ENCODE measurements at regions not wholly inside any gene's neighbourhood (a gene's known extent, or its start where the extent isn't known, plus 50 kb on each side); places are given as distances from the start of the nearest gene placed in this dataset.

GRCh38 chr21:36239585-36239984 lies 80.4 kb upstream of the MORC3 start:
- no peaks in the 10 kb centered on the region for H3K4me1 ChIP-seq (ENCODE audit: control insufficient read depth in 1 of 2, insufficient read depth in 2 of 2, low read length in 2 of 2)
- no peak overlapping the region for H3K4me3 Mint-ChIP-seq

GRCh38 chr21:36241717-36242116 lies 78.3 kb upstream of the MORC3 start:
- peaks cover 0 to 2% (median 0%) of the 10 kb centered on the region in 3 donors for H3K27me3 Mint-ChIP-seq (ENCODE audit: low read depth in 3 of 3)
- no peaks in the 10 kb centered on the region for H3K79me2 ChIP-seq (ENCODE audit: insufficient read depth, low read length)
- no peaks in the 10 kb centered on the region for H3K9me3 Mint-ChIP-seq
- H3K4me3 Mint-ChIP-seq, result no peak overlapping the region
- intact Hi-C loops (cut with micrococcal nuclease), result no loop called here
- H3K4me1 ChIP-seq (ENCODE audit: control insufficient read depth in 1 of 2, insufficient read depth in 2 of 2, low read length in 2 of 2), result no peaks in the 10 kb centered on the region
- H3K36me3 ChIP-seq (replicated peaks in 1 of 2; ENCODE audit: control insufficient read depth in 1 of 2, insufficient read depth in 2 of 2, low read length in 2 of 2), result peaks cover 73 to 92% of the 10 kb centered on the region in 2 donors
- no peaks in the 10 kb centered on the region for H3K9me3 ChIP-seq (replicated peaks in 1 of 2; ENCODE audit: control insufficient read depth in 1 of 2, insufficient read depth in 1 of 2, low read length in 2 of 2)
- no peak for TF ChIP-seq CTCF (IDR thresholded peaks at IDR 0.05)
- H4K20me1 ChIP-seq (ENCODE audit: insufficient read depth, low read length), result no peaks in the 10 kb centered on the region
- H3K4me2 ChIP-seq (replicated peaks; ENCODE audit: extremely low read depth, low read length, poor library complexity, severe bottlenecking), result no peak overlapping the region
- H3K27ac ChIP-seq (ENCODE audit: low read depth in 1 of 2, low read length in 2 of 2), result no peak overlapping the region
- no peak overlapping the region for H3K4me3 ChIP-seq (replicated peaks in 1 of 3; ENCODE audit: low read depth in 2 of 3, low read length in 3 of 3)
- H3K27me3 ChIP-seq (ENCODE audit: control insufficient read depth in 2 of 2, insufficient read depth in 2 of 2, low read length in 2 of 2), result no peaks in the 10 kb centered on the region
- peaks cover 64 to 84% of the 10 kb centered on the region in 2 donors for H3K36me3 Mint-ChIP-seq
- H3K9ac ChIP-seq (ENCODE audit: insufficient read depth, low read length, poor library complexity, severe bottlenecking), result no peak overlapping the region
- DNase-seq, result no peak
- H3K27ac Mint-ChIP-seq, result no peak overlapping the region
- no peaks in the 10 kb centered on the region for H3K4me1 Mint-ChIP-seq
- no CpG with 5 or more reads among the region's 3 CpGs for WGBS (ENCODE audit: insufficient coverage)
- H2AFZ ChIP-seq (ENCODE audit: insufficient read depth, low read depth, low read length, poor library complexity, severe bottlenecking), result no peak overlapping the region

More at GRCh38 chr21:36239585-36239984, 80.4 kb upstream of the MORC3 start:
- H3K27me3 Mint-ChIP-seq (ENCODE audit: low read depth in 3 of 3), result peaks cover 0 to 2% (median 0%) of the 10 kb centered on the region in 3 donors
- no peaks in the 10 kb centered on the region for H3K9me3 Mint-ChIP-seq
- peaks cover 57 to 91% of the 10 kb centered on the region in 2 donors for H3K36me3 ChIP-seq (replicated peaks in 1 of 2; ENCODE audit: control insufficient read depth in 1 of 2, insufficient read depth in 2 of 2, low read length in 2 of 2)
- no peaks in the 10 kb centered on the region for H3K9me3 ChIP-seq (replicated peaks in 1 of 2; ENCODE audit: control insufficient read depth in 1 of 2, insufficient read depth in 1 of 2, low read length in 2 of 2)
- H3K36me3 Mint-ChIP-seq, result peaks cover 58 to 80% of the 10 kb centered on the region in 2 donors
- no peak overlapping the region for H3K4me3 ChIP-seq (replicated peaks in 1 of 3; ENCODE audit: low read depth in 2 of 3, low read length in 3 of 3)
- H2AFZ ChIP-seq (ENCODE audit: insufficient read depth, low read depth, low read length, poor library complexity, severe bottlenecking), result no peak overlapping the region
- H3K27ac Mint-ChIP-seq, result no peak overlapping the region
- intact Hi-C loops (cut with micrococcal nuclease), result no loop called here
- no peaks in the 10 kb centered on the region for H3K79me2 ChIP-seq (ENCODE audit: insufficient read depth, low read length)
- DNase-seq, result no peak
- no peaks in the 10 kb centered on the region for H3K4me1 Mint-ChIP-seq
- H3K9ac ChIP-seq (ENCODE audit: insufficient read depth, low read length, poor library complexity, severe bottlenecking), result no peak overlapping the region
- no peak for TF ChIP-seq CTCF (IDR thresholded peaks at IDR 0.05)
- no peaks in the 10 kb centered on the region for H3K27me3 ChIP-seq (ENCODE audit: control insufficient read depth in 2 of 2, insufficient read depth in 2 of 2, low read length in 2 of 2)
- H3K27ac ChIP-seq (ENCODE audit: low read depth in 1 of 2, low read length in 2 of 2), result no peak overlapping the region
- 96% methylated on average over 18 of the region's 20 CpGs for WGBS (ENCODE audit: insufficient coverage)
- no peaks in the 10 kb centered on the region for H4K20me1 ChIP-seq (ENCODE audit: insufficient read depth, low read length)
- H3K4me2 ChIP-seq (replicated peaks; ENCODE audit: extremely low read depth, low read length, poor library complexity, severe bottlenecking), result no peak overlapping the region

Measured in CD14-positive monocyte (primary cell).